ENCODE measurements at regions not wholly inside any gene's neighbourhood (a gene's known extent, or its start where the extent isn't known, plus 50 kb on each side); places are given as distances from the start of the nearest gene placed in this dataset.
"Not testable (repeated sequence)": the region's sequence is repeated elsewhere in the genome, so short reads cannot be mapped to it uniquely, and the experiment has no call there.

DNA sequence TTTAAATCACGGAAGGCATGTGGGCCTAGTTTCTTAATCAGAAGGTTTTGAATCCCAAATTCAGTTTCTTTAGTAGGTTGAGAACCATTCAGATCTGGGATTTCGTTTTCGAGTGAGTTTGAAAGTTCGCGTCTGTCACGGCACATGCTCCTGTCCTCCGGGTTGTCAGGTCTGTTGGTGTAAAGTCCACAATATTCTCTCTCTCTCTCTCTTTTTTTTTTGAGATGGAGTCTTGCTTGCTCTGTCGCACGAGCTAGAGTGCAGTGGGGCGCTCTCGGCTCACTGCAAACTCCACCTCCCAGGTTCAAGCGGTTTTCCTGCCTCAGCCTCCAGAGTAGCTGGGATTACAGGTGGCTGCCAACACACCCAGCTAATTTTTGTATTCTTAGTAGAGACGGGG, 4390.6 kb upstream of the TPTE start:
- DNase-seq (ENCODE audit: extremely low read depth, low read depth): not testable (repeated sequence)

DNA sequence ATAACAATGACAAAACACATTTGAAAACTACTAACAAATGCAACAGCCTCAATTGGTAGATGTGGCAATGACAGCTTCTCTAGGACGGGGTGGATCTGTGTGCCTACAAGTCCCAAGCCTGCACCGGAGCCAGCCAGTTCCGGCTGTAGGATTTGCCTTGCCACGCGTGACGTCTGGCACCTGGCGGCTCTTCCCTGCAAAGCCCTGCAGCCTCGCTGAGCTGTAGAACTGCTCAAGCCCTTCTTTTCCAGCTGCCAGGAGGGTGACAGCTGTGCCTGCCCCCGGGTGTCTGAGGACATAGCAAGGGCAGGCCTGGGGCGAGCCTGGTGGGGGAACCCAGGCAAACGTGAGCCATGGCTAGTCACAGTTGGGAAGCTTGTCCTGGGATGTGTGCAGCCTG, 4388.0 kb upstream of the TPTE start:
- not testable (repeated sequence) for DNase-seq (ENCODE audit: extremely low read depth, low read depth)

- not testable (repeated sequence) for DNase-seq (ENCODE audit: extremely low read depth, low read depth)
Observed at GRCh38 chr21:6133852-6134630, 4387.3 kb upstream of the TPTE start.

GRCh38 chr21:6136732-6137131, 4384.7 kb upstream of the TPTE start:
- not testable (repeated sequence) for DNase-seq (ENCODE audit: extremely low read depth, low read depth)

GRCh38 chr21:6138244-6139136, 4382.9 kb upstream of the TPTE start:
- DNase-seq (ENCODE audit: extremely low read depth, low read depth): not testable (repeated sequence)

GRCh38 chr21:6139331-6139730, 4382.1 kb upstream of the TPTE start:
- not testable (repeated sequence) for DNase-seq (ENCODE audit: extremely low read depth, low read depth)

GRCh38 chr21:6139862-6140261, 4381.5 kb upstream of the TPTE start:
- DNase-seq (ENCODE audit: extremely low read depth, low read depth): not testable (repeated sequence)

GRCh38 chr21:6140467-6141137, 4380.8 kb upstream of the TPTE start:
- not testable (repeated sequence) for DNase-seq (ENCODE audit: extremely low read depth, low read depth)

DNA sequence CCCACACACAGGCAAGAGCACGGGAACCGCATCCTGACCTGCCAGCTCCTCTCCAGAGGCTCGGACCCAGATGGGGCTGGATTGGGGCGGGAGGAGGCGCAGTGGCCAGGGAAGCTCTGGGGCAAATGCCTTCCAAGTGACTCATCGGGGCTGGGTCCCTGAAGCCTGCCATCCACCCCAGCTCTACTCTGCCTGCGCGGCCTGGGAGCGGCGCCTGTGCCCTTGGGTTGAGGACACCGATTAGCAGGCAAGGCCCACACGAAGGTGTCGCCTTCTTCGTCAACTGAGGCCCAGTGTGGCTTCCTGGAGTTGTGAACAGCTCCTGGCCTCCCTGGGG, 4380.3 kb upstream of the TPTE start:
- not testable (repeated sequence) for DNase-seq (ENCODE audit: extremely low read depth, low read depth)

- DNase-seq (ENCODE audit: extremely low read depth, low read depth): not testable (repeated sequence)
Observed at GRCh38 chr21:6153154-6153553, 4368.2 kb upstream of the TPTE start.

DNA sequence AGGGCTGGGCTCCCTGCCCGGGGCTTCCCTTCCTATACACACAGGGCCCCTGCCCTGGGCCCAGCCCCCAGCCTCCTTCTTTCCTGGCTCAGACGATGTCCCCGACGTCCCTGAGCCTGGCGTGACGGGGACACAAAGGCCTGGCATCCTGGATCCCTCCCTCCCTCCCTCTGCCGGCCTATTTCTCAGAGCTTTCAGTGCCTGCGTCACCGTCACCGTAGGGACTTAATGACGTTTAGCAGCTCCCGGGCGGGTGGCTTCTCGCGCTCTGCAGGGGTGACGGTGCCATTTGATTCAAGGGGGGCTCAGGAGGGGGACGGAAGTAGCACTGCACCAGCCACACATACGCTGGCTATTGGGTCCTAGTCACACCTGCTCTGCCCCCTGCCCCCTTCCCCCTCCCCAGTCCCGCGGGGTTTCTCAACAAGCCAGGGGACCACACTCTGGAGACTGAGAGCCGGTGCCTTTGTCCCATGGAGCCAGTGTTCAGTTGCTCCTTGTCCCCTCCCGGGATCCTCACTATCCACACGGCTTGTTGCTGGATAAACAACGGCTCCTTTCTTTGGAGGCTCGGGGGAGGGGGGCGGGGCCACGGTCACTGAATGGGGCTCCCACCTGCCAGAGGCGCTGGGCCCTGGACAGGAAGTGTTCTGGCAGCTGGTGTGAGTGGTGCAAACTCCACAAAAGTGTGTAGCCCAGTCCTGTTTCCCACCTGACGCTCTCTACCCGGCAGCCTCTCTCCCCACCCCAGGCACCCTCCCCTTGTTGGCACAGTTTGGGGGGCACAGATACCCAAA, 4366.7 kb upstream of the TPTE start:
- DNase-seq (ENCODE audit: extremely low read depth, low read depth): not testable (repeated sequence)

GRCh38 chr21:6156712-6157389, 4364.5 kb upstream of the TPTE start:
- DNase-seq (ENCODE audit: extremely low read depth, low read depth): not testable (repeated sequence)

DNA sequence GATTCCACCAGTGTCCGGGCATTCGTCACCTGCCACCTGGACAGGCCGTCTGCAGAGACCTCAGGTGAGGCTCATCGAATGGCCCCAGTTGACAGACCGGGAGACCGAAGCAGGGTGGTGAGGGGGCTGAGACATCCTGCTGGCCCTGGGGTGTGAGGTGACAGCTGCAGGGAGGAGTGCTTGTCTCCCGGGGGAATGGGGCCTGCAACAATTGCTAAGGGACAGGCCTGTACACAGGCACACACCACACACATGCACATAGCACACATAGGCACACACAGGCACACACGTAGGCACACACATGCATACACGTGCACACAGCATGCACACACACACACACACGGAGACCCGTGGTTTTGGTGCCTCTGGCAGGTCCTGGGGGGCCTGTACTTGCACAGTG, 4363.9 kb upstream of the TPTE start:
- not testable (repeated sequence) for DNase-seq (ENCODE audit: extremely low read depth, low read depth)

- DNase-seq (ENCODE audit: extremely low read depth, low read depth): not testable (repeated sequence)
Observed at GRCh38 chr21:6158171-6158570, 4363.2 kb upstream of the TPTE start.

Small RNA genes in the stretch of these regions (small RNA-seq; reads per million reads assigned to genes)
- gene CU639417.2: 0 reads per million in 2 experiments
